ENCODE measurements at regions not wholly inside any gene's neighbourhood (a gene's known extent, or its start where the extent isn't known, plus 50 kb on each side); places are given as distances from the start of the nearest gene placed in this dataset.

DNA sequence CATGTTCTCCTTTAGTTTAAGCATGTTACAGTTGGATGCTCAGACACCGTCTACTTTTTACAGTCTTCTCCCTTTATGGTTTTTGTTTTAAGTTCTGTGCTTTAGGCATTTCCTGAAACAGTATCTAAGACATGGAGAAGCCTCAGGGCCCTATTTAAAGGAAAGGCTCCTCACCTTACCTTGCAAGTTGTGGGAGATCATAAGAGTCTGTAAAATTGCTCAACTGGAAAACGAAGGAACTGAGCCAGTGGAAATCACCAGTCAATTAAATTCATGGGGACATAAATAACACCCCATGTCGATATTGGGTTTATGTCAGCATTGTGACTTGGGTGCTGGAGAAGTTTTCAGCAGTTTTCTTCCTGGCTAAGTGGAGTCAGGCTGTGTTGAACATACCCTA is 239.2 kb downstream of the KIF4B start:
- Histone ChIP-seq H3K4me1 (ENCODE audit: control insufficient read depth in 1 of 2, insufficient read depth in 2 of 2, low read length in 2 of 2) (no peaks in the 10 kb centered on the region), H3K9ac (ENCODE audit: low read depth in 1 of 2, low read length in 2 of 2) (no peak overlapping the region), H3K27ac (ENCODE audit: low read depth, low read length) (no peak overlapping the region), H3K9me3 (ENCODE audit: control insufficient read depth in 1 of 2, low read length in 2 of 2) (no peaks in the 10 kb centered on the region), H3K36me3 (ENCODE audit: control insufficient read depth in 1 of 2, insufficient read depth in 2 of 2, low read length in 2 of 2) (no peaks in the 10 kb centered on the region), H3K27me3 (ENCODE audit: control insufficient read depth in 1 of 2, insufficient read depth in 2 of 2, low read length in 2 of 2) (no peaks in the 10 kb centered on the region), H3K4me3 (ENCODE audit: low read depth in 1 of 2, low read length in 2 of 2) (no peak overlapping the region)

DNA sequence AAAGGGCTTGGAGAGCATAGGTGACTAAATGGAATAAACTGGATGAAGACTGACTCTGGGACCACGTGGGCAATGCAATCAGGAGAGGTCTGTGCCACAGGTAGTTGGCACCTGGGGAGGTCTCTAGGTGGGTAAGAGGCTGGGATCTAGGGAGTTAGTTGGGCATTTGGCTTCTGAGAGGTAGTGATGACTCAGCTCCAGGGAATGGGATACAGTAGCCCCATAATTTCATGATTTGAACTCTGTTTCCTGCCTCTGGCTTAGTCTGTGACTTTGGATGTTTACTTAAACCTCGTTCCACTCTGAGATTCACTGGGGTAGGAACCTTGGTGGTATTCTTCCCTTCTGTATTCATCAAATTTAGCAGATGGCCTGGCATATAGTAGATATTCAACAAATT is 240.8 kb downstream of the KIF4B start:
- Histone ChIP-seq H3K9ac (ENCODE audit: low read depth in 1 of 2, low read length in 2 of 2) (no peak overlapping the region), H3K36me3 (ENCODE audit: control insufficient read depth in 1 of 2, insufficient read depth in 2 of 2, low read length in 2 of 2) (no peaks in the 10 kb centered on the region), H3K9me3 (ENCODE audit: control insufficient read depth in 1 of 2, low read length in 2 of 2) (no peaks in the 10 kb centered on the region), H3K4me3 (ENCODE audit: low read depth in 1 of 2, low read length in 2 of 2) (no peak overlapping the region), H3K4me1 (ENCODE audit: control insufficient read depth in 1 of 2, insufficient read depth in 2 of 2, low read length in 2 of 2) (no peaks in the 10 kb centered on the region), H3K27ac (ENCODE audit: low read depth, low read length) (no peak overlapping the region), H3K27me3 (ENCODE audit: control insufficient read depth in 1 of 2, insufficient read depth in 2 of 2, low read length in 2 of 2) (no peaks in the 10 kb centered on the region)

DNA sequence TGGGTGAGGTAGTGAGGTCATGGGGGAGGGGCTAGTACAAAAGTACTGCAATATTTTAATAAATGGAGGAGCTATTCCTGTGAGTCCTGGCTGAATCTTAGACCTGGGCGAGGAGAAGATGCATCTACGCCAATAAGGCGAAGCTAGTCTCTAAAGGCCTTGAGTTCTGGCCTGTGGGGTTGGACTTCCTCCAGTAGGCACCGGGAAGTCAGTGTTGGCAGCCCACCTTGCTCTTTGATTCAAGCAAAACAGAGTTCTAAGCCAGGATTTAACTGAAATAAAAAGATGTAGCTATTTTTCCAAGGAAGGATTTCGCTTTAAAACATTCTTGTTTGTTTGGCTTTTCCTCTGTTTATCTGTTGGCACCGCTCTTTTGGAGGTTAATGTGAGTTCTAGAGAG is 244.6 kb downstream of the KIF4B start:
- Histone ChIP-seq H3K27ac (ENCODE audit: low read depth, low read length) (no peak overlapping the region), H3K9ac (ENCODE audit: low read depth in 1 of 2, low read length in 2 of 2) (no peak overlapping the region), H3K36me3 (ENCODE audit: control insufficient read depth in 1 of 2, insufficient read depth in 2 of 2, low read length in 2 of 2) (no peaks in the 10 kb centered on the region), H3K4me3 (ENCODE audit: low read depth in 1 of 2, low read length in 2 of 2) (no peak overlapping the region), H3K27me3 (ENCODE audit: control insufficient read depth in 1 of 2, insufficient read depth in 2 of 2, low read length in 2 of 2) (no peaks in the 10 kb centered on the region), H3K4me1 (ENCODE audit: control insufficient read depth in 1 of 2, insufficient read depth in 2 of 2, low read length in 2 of 2) (no peaks in the 10 kb centered on the region), H3K9me3 (ENCODE audit: control insufficient read depth in 1 of 2, low read length in 2 of 2) (no peaks in the 10 kb centered on the region)

DNA sequence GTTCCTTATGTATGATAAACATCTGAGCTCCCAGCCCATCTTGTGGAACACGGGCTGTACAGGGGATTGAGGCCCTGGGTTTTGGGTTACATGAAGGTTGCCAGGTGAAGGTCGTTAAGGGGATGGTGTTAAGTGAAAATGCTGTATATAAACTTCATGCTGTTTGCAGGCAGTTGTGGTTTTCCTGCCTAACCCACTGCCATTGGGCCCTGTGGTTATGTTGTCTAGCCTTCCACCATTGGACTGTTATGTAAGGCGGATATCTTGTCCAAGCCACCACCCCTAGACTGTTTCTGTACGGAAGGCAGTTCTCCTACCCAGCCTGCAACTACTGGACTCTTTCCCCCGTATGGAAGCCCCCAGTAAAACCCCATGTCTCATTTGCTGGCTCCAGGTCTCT is 246.1 kb downstream of the KIF4B start:
- no peaks in the 10 kb centered on the region for H3K36me3 ChIP-seq (ENCODE audit: control insufficient read depth in 1 of 2, insufficient read depth in 2 of 2, low read length in 2 of 2)
- no peak overlapping the region for H3K4me3 ChIP-seq (ENCODE audit: low read depth in 1 of 2, low read length in 2 of 2)
- no peaks in the 10 kb centered on the region for H3K4me1 ChIP-seq (ENCODE audit: control insufficient read depth in 1 of 2, insufficient read depth in 2 of 2, low read length in 2 of 2)
- H3K9me3 ChIP-seq (ENCODE audit: control insufficient read depth in 1 of 2, low read length in 2 of 2): no peaks in the 10 kb centered on the region
- no peaks in the 10 kb centered on the region for H3K27me3 ChIP-seq (ENCODE audit: control insufficient read depth in 1 of 2, insufficient read depth in 2 of 2, low read length in 2 of 2)
- no peak overlapping the region for H3K27ac ChIP-seq (ENCODE audit: low read depth, low read length)
- no peak overlapping the region for H3K9ac ChIP-seq (ENCODE audit: low read depth in 1 of 2, low read length in 2 of 2)

DNA sequence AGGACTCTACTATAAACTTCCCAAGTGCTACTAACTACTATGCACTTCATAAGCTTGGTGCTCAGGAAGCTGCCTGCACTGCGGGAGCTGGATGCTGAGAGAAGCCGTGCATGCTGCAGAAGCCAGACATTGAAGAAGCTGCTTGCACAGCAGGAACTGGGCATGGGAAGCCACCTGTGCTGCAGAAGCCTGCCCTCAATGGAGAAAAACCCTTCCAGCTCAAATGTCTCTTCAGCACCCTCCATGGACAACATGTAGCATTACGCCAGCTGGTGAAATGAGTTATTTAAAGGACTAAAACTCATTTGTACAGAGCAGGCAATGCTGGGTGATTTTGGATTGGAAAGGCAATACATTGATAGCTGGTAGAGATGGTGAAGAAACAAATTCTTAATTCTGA is 247.2 kb downstream of the KIF4B start:
- Histone ChIP-seq H3K4me3 (ENCODE audit: low read depth in 1 of 2, low read length in 2 of 2) (no peak overlapping the region), H3K36me3 (ENCODE audit: control insufficient read depth in 1 of 2, insufficient read depth in 2 of 2, low read length in 2 of 2) (no peaks in the 10 kb centered on the region), H3K27ac (ENCODE audit: low read depth, low read length) (no peak overlapping the region), H3K9ac (ENCODE audit: low read depth in 1 of 2, low read length in 2 of 2) (no peak overlapping the region), H3K4me1 (ENCODE audit: control insufficient read depth in 1 of 2, insufficient read depth in 2 of 2, low read length in 2 of 2) (no peaks in the 10 kb centered on the region), H3K27me3 (ENCODE audit: control insufficient read depth in 1 of 2, insufficient read depth in 2 of 2, low read length in 2 of 2) (no peaks in the 10 kb centered on the region), H3K9me3 (ENCODE audit: control insufficient read depth in 1 of 2, low read length in 2 of 2) (no peaks in the 10 kb centered on the region)

DNA sequence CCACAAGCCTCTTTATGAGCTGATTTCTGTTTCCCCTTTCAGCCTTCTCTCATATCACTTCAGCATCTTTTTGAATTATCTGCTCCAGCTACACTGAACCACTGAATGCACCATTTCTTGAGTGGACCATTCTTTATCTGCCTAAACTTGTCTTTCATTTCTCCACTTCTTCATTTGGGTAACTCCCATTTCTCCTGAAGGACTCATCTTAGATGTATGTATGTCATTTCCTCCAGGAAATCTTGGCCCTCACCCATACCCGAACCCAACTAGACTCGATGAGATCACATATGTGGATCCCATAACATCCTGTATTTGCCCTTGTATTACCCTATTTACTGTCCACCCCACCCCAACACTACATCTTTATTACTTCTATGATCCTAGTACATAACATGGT is 249.8 kb downstream of the KIF4B start:
- Histone ChIP-seq H3K36me3 (ENCODE audit: control insufficient read depth in 1 of 2, insufficient read depth in 2 of 2, low read length in 2 of 2) (no peaks in the 10 kb centered on the region), H3K4me1 (ENCODE audit: control insufficient read depth in 1 of 2, insufficient read depth in 2 of 2, low read length in 2 of 2) (no peaks in the 10 kb centered on the region), H3K9me3 (ENCODE audit: control insufficient read depth in 1 of 2, low read length in 2 of 2) (no peaks in the 10 kb centered on the region), H3K4me3 (ENCODE audit: low read depth in 1 of 2, low read length in 2 of 2) (no peak overlapping the region), H3K27me3 (ENCODE audit: control insufficient read depth in 1 of 2, insufficient read depth in 2 of 2, low read length in 2 of 2) (no peaks in the 10 kb centered on the region), H3K9ac (ENCODE audit: low read depth in 1 of 2, low read length in 2 of 2) (no peak overlapping the region), H3K27ac (ENCODE audit: low read depth, low read length) (no peak overlapping the region)

DNA sequence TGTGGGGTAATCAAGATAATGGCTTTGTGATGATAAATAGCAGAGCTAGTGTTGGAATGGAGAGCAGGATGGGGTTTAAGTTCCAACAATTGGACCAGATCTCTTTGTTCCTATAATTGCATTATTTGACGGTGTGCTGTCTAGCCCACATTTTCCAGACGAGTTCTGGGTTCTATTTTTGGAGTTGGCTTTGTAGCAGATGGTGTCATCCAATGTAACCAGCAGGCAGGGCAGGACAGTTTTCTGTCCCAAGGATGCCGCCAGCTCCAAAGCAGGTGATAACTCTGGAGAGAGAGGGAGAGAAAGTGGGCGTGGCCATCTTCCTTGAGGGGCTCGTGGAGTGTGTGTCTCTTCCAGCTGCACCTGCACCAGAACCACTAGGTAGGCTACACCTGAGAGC is 251.3 kb downstream of the KIF4B start:
- Histone ChIP-seq H3K27me3 (ENCODE audit: control insufficient read depth in 1 of 2, insufficient read depth in 2 of 2, low read length in 2 of 2) (no peaks in the 10 kb centered on the region), H3K9ac (ENCODE audit: low read depth in 1 of 2, low read length in 2 of 2) (no peak overlapping the region), H3K4me1 (ENCODE audit: control insufficient read depth in 1 of 2, insufficient read depth in 2 of 2, low read length in 2 of 2) (no peaks in the 10 kb centered on the region), H3K4me3 (ENCODE audit: low read depth in 1 of 2, low read length in 2 of 2) (no peak overlapping the region), H3K27ac (ENCODE audit: low read depth, low read length) (no peak overlapping the region), H3K9me3 (ENCODE audit: control insufficient read depth in 1 of 2, low read length in 2 of 2) (no peaks in the 10 kb centered on the region), H3K36me3 (ENCODE audit: control insufficient read depth in 1 of 2, insufficient read depth in 2 of 2, low read length in 2 of 2) (no peaks in the 10 kb centered on the region)

DNA sequence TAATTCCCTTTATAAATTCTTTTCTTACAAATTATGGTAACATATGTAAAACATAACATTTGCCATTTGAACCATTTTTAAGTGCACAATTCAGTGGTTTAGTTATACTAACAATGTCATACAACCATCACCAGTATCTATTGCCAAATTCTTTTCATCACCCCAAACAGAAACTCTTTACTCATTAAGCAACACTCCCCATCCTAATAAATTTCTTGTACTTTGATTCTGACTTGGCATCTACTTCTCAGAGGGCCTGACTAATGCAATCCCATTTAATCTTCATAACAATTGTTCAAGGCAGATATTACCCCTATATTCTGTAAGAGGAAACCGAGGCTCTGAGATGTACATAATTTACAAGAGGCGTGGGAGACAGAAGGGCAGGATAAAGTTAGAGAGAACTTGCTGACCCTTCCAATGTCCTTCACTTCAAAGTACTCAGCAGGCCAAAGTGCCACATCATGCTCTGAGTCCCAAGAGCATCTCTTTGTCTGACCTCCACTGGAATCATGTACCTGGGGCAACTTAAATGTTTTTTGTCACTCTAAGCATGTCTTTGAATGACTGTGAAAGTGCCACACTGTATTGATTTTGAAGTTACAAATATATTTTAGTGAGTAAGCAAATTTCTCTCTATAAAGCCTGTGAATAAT is 255.3 kb downstream of the KIF4B start:
- no peak overlapping the region for H3K4me3 ChIP-seq (ENCODE audit: low read depth in 1 of 2, low read length in 2 of 2)
- H3K9me3 ChIP-seq (ENCODE audit: control insufficient read depth in 1 of 2, low read length in 2 of 2): no peaks in the 10 kb centered on the region
- no peaks in the 10 kb centered on the region for H3K4me1 ChIP-seq (ENCODE audit: control insufficient read depth in 1 of 2, insufficient read depth in 2 of 2, low read length in 2 of 2)
- H3K27me3 ChIP-seq (ENCODE audit: control insufficient read depth in 1 of 2, insufficient read depth in 2 of 2, low read length in 2 of 2): no peaks in the 10 kb centered on the region
- H3K36me3 ChIP-seq (ENCODE audit: control insufficient read depth in 1 of 2, insufficient read depth in 2 of 2, low read length in 2 of 2): no peaks in the 10 kb centered on the region
- H3K27ac ChIP-seq (ENCODE audit: low read depth, low read length): no peak overlapping the region
- no peak overlapping the region for H3K9ac ChIP-seq (ENCODE audit: low read depth in 1 of 2, low read length in 2 of 2)

DNA sequence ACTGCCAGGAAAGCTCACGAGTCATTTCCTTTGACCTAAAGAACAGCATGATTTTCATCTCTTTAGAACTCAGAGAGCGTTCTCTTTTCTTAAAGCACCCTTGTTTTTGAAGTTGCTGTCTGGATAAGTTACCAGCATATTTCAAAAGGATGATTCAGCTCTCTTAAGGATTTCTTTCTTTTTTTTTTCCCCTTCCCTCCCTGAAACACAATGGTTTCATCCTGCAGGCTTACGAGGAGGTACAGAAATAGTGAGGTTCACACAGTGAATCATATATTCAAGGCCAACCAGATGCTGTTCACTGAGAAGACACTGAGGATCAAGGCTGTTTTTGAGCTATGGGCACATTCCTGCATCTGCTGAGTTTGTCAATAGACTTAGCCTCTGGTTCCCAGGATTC is 257.2 kb downstream of the KIF4B start:
- Histone ChIP-seq H3K4me1 (ENCODE audit: control insufficient read depth in 1 of 2, insufficient read depth in 2 of 2, low read length in 2 of 2) (no peaks in the 10 kb centered on the region), H3K27ac (ENCODE audit: low read depth, low read length) (no peak overlapping the region)

DNA sequence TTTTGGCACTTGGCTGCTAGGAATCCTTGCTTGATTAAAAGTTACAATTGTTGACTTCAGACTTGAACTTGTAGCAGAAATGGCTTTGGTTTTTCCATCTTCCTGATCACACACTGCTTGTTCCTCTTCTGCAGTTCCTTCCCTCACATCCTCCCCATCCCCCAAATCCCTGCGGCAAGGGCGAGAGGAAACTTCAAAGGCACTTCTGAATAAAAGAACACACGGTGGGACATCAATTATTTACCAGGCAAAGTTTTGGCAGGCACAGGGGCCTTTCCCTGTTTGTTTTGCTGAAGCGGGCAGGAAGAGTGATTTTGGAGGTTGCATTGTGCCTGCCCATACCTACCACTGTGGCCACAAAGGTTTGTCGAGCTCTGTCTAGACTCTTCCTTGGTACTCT is 260.9 kb downstream of the KIF4B start:
- Histone ChIP-seq H3K9me3 (ENCODE audit: control insufficient read depth in 1 of 2, low read length in 2 of 2) (no peaks in the 10 kb centered on the region), H3K36me3 (ENCODE audit: control insufficient read depth in 1 of 2, insufficient read depth in 2 of 2, low read length in 2 of 2) (no peaks in the 10 kb centered on the region), H3K27me3 (ENCODE audit: control insufficient read depth in 1 of 2, insufficient read depth in 2 of 2, low read length in 2 of 2) (no peaks in the 10 kb centered on the region), H3K9ac (ENCODE audit: low read depth in 1 of 2, low read length in 2 of 2) (no peak overlapping the region), H3K27ac (ENCODE audit: low read depth, low read length) (no peak overlapping the region), H3K4me3 (ENCODE audit: low read depth in 1 of 2, low read length in 2 of 2) (no peak overlapping the region), H3K4me1 (ENCODE audit: control insufficient read depth in 1 of 2, insufficient read depth in 2 of 2, low read length in 2 of 2) (no peaks in the 10 kb centered on the region)

More for the DNA sequence above, 257.2 kb downstream of the KIF4B start:
- Histone ChIP-seq H3K4me3 (ENCODE audit: low read depth in 1 of 2, low read length in 2 of 2) (no peak overlapping the region), H3K36me3 (ENCODE audit: control insufficient read depth in 1 of 2, insufficient read depth in 2 of 2, low read length in 2 of 2) (no peaks in the 10 kb centered on the region), H3K9ac (ENCODE audit: low read depth in 1 of 2, low read length in 2 of 2) (no peak overlapping the region), H3K27me3 (ENCODE audit: control insufficient read depth in 1 of 2, insufficient read depth in 2 of 2, low read length in 2 of 2) (no peaks in the 10 kb centered on the region), H3K9me3 (ENCODE audit: control insufficient read depth in 1 of 2, low read length in 2 of 2) (no peaks in the 10 kb centered on the region)

DNA sequence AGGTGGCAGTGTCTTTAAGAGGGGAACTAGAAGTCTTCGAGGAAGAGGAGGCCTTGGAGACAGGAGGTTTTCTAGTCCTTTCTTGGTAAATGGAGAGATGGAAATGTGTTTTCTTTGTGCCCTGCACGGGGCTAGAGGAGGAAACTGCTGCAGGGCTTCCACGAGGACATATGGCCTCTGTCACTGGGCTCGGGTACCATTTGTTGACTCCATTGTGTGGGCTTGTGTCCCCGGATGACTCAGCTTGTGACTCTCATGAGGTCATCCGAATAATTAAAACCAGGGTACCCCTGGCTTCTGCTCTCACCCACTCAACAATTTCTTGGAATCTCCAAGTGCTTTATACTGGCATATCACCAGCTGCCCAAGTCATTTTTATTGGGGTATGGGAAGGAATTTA is 261.7 kb downstream of the KIF4B start:
- H3K27ac ChIP-seq (ENCODE audit: low read depth, low read length): no peak overlapping the region
- H3K9me3 ChIP-seq (ENCODE audit: control insufficient read depth in 1 of 2, low read length in 2 of 2): no peaks in the 10 kb centered on the region
- no peaks in the 10 kb centered on the region for H3K36me3 ChIP-seq (ENCODE audit: control insufficient read depth in 1 of 2, insufficient read depth in 2 of 2, low read length in 2 of 2)
- no peak overlapping the region for H3K9ac ChIP-seq (ENCODE audit: low read depth in 1 of 2, low read length in 2 of 2)
- H3K27me3 ChIP-seq (ENCODE audit: control insufficient read depth in 1 of 2, insufficient read depth in 2 of 2, low read length in 2 of 2): no peaks in the 10 kb centered on the region
- H3K4me1 ChIP-seq (ENCODE audit: control insufficient read depth in 1 of 2, insufficient read depth in 2 of 2, low read length in 2 of 2): no peaks in the 10 kb centered on the region
- no peak overlapping the region for H3K4me3 ChIP-seq (ENCODE audit: low read depth in 1 of 2, low read length in 2 of 2)
